Prostate gland (tissue), 2 donors: ENCODE measurements at regions not wholly inside any gene's neighbourhood (a gene's known extent, or its start where the extent isn't known, plus 50 kb on each side); places are given as distances from the start of the nearest gene placed in this dataset.

ENCODE experiments used
- DNase-seq: peaks from one replicate; pipeline ENCODE4 v3.0.0-alpha.2; 2019; ENCODE audit warnings: low spot score
- H3K27ac ChIP-seq, 2 donors: fragments of 200-600 bp; sonication (generic); 2 replicates each; pipeline ENCODE4 v1.5.1; 2017 to 2019
- H3K27me3 ChIP-seq: fragments of 200-600 bp; sonication (generic); replicated peaks from 2 replicates; pipeline ENCODE4 v1.5.1; 2019; ENCODE audit not compliant: insufficient read depth
- H3K36me3 ChIP-seq, 2 donors: fragments of 200-600 bp; sonication (generic); 1 replicate in 1 of 2; 2 replicates in 1 of 2; pipeline versions ENCODE4 v1.5.1 to v1.8.1; 2017 to 2019
- H3K4me1 ChIP-seq: fragments of 200-600 bp; sonication (generic); replicated peaks from 2 replicates; pipeline ENCODE4 v1.5.1; 2019
- H3K4me3 ChIP-seq, 2 donors: fragments of 200-600 bp; sonication (generic); 2 replicates each; pipeline ENCODE4 v1.5.1; 2017 to 2019
- H3K9me3 ChIP-seq: fragments of 200-600 bp; sonication (generic); 2 replicates; pipeline ENCODE4 v1.5.1; 2017
- POLR2A ChIP-seq: fragments of 450-650 bp; IDR thresholded peaks from one replicate; pipeline ENCODE4 v1.6.1; 2016; ENCODE audit warnings: antibody characterized with exemption, mild to moderate bottlenecking
- POLR2AphosphoS5 ChIP-seq: sonication (generic); formaldehyde crosslinking; IDR thresholded peaks from one replicate; pipeline ENCODE4 v1.6.1; 2017; ENCODE audit warnings: antibody characterized with exemption
- WGBS: methylation state at CpG from one replicate; pipeline ENCODE4 v1.1.5; 2018; 5-methylcytosine and 5-hydroxymethylcytosine counted together
- intact Hi-C: fragments of 100-400 bp; cut with DNase I; formaldehyde crosslinking; loops from one replicate; pipeline ENCODE4 v1.14.2; 2022
- TF ChIP-seq, protein P1 (sequence below), 4 experiments: fragments of 200-600 bp in 2 of 4; fragments of 450-650 bp in 2 of 4; sonication (generic) in 2 of 4; IDR thresholded peaks; 1 replicate in 3 of 4; 2 replicates in 1 of 4; pipeline ENCODE4 v1.5.1; 2016 to 2019; ENCODE audit warnings: antibody characterized with exemption in 4 of 4, mild to moderate bottlenecking in 2 of 4, moderate library complexity in 2 of 4

DNA sequence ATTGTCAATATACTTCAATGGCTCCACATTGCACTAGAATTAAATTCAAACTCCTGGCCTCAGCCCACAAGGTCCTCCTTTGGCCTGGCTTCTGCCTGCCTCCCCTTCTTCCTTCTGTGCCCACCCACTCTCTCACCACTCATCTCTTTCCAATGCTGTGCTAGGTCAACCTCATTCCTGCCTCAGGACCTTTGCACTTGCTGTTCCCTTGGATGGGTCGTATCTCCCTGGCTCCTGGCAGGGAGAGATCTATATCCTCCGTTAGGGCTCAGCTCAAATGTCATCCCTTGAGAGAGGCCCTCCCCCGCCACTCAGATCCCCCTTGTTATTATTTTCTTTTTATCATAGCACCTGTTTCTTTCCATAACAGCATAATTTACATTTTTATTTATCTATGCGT, 79.9 kb upstream of the LHX5 start:
- no peak overlapping the region for H3K4me3 ChIP-seq
- no peaks in the 10 kb centered on the region for H3K36me3 ChIP-seq
- no peaks in the 10 kb centered on the region for H3K9me3 ChIP-seq
- 91% methylated on average over 4 of the region's 4 CpGs for WGBS
- H3K27ac ChIP-seq, result no peak overlapping the region
- no peaks in the 10 kb centered on the region for H3K4me1 ChIP-seq
- TF ChIP-seq, protein P1, sequence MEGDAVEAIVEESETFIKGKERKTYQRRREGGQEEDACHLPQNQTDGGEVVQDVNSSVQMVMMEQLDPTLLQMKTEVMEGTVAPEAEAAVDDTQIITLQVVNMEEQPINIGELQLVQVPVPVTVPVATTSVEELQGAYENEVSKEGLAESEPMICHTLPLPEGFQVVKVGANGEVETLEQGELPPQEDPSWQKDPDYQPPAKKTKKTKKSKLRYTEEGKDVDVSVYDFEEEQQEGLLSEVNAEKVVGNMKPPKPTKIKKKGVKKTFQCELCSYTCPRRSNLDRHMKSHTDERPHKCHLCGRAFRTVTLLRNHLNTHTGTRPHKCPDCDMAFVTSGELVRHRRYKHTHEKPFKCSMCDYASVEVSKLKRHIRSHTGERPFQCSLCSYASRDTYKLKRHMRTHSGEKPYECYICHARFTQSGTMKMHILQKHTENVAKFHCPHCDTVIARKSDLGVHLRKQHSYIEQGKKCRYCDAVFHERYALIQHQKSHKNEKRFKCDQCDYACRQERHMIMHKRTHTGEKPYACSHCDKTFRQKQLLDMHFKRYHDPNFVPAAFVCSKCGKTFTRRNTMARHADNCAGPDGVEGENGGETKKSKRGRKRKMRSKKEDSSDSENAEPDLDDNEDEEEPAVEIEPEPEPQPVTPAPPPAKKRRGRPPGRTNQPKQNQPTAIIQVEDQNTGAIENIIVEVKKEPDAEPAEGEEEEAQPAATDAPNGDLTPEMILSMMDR (IDR thresholded peaks at IDR 0.05), result no peak
- TF ChIP-seq POLR2AphosphoS5 (no peak), POLR2A (no peak)
- intact Hi-C loops, result no loop called here
- no peak for DNase-seq
- peaks cover 2% of the 10 kb centered on the region for H3K27me3 ChIP-seq

DNA sequence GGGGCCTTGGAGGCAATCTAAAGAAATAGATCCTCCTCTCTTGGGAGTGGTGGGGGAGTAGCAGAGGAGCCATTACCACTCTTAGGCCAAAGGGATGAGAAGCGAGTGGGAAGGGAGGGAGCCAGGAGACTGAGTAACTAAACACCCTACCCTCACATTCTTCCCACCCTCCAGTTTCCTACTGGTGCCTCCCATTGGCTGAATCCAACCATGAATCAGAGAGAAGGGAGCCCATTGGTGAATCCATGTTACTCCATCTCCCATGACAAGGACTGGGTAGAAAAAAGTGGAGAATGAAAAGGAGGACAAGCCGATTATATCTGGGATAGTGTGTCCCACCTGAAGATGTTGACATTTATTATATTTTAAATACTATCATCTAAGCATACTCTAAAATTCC, 76.8 kb upstream of the LHX5 start:
- Histone ChIP-seq H3K4me3 (no peak overlapping the region), H3K27me3 (peaks cover 2% of the 10 kb centered on the region), H3K4me1 (no peaks in the 10 kb centered on the region), H3K27ac (no peak overlapping the region), H3K36me3 (no peaks in the 10 kb centered on the region), H3K9me3 (no peaks in the 10 kb centered on the region)
- no peak for DNase-seq
- no peak for TF ChIP-seq POLR2A
- no peak for TF ChIP-seq POLR2AphosphoS5
- WGBS, result 86% methylated on average over 2 of the region's 2 CpGs
- intact Hi-C loops, result no loop called here

DNA sequence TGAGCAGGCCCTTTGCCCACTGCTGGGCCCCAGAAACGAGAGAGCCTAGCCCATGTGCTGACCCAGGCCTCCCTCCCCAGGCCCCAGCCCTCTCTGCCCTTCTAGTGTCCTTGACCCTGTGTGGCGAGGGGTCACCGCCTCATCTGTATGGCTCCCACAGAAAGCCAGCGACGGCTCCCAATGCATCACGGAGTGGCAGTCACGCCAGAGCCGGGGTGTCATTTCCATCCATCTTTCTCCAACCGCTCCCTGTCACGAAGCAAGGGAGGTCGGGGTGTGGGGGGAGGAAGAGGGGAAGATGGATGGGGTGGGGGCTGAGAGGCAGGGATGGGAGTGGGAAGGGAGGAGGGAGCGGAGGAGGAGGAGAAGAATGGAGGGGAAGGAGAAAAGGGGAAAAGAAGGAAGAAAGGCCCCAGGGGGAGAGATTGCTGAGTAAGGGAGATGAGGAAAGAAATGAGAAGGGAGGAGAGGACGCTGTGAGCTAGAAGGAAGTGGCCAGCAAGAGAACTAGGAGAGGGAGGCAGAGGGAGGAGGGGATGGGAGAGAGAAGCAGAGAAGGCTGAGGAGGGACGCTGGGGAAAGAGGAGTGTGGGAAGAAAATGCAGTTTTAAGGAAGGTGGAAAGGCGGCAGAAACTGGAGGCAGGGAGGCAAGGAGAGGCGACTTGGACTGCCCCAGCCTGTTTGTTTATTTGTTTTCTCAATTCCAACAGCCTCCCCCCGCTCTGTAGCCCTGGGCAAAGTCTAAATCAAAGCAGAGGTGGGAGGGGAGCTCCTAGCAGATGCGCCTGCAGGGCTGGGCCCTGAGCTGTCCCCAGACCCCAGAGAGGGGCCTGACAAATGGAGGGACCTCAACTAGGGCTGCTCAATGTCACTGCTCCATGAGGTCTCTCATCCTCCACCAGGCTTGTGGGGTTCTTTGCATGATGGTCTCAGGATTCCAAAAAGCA, 75.5 kb upstream of the LHX5 start:
- 34% methylated on average over 18 of the region's 18 CpGs for WGBS
- no peaks in the 10 kb centered on the region for H3K9me3 ChIP-seq
- H3K4me3 ChIP-seq, result no peak overlapping the region
- no peaks in the 10 kb centered on the region for H3K36me3 ChIP-seq
- H3K27me3 ChIP-seq, result peaks cover 2% of the 10 kb centered on the region
- H3K4me1 ChIP-seq, result no peaks in the 10 kb centered on the region
- intact Hi-C loops, result no loop called here
- no peak for DNase-seq
- no peak for TF ChIP-seq POLR2AphosphoS5
- TF ChIP-seq, protein P1 (IDR thresholded peaks at IDR 0.05), result no peak
- TF ChIP-seq POLR2A, result no peak
- no peak overlapping the region for H3K27ac ChIP-seq

DNA sequence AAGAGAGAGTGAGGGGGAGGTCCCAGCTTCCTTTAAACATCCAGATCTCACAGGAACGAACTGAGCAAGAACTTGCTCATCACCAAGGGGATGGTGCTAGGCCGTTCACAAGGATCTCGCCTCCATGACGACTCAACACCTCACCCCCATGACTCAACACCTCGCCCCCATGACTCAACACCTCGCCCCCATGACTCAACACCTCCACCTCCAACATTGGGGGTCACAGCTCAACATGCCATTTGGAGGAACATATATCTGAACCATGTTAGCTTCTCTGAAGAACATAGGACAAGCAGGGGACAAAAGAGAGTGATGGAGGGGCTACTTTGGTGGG, 66.0 kb upstream of the LHX5 start:
- no peak for TF ChIP-seq POLR2A
- TF ChIP-seq, protein P1 (IDR thresholded peaks at IDR 0.05), result no peak
- TF ChIP-seq POLR2AphosphoS5, result no peak
- Histone ChIP-seq H3K9me3 (no peaks in the 10 kb centered on the region), H3K4me1 (no peaks in the 10 kb centered on the region), H3K36me3 (no peaks in the 10 kb centered on the region), H3K27ac (no peak overlapping the region), H3K27me3 (no peaks in the 10 kb centered on the region), H3K4me3 (no peak overlapping the region)
- intact Hi-C loops, result no loop called here
- no peak for DNase-seq
- 74% methylated on average over 6 of the region's 6 CpGs for WGBS

DNA sequence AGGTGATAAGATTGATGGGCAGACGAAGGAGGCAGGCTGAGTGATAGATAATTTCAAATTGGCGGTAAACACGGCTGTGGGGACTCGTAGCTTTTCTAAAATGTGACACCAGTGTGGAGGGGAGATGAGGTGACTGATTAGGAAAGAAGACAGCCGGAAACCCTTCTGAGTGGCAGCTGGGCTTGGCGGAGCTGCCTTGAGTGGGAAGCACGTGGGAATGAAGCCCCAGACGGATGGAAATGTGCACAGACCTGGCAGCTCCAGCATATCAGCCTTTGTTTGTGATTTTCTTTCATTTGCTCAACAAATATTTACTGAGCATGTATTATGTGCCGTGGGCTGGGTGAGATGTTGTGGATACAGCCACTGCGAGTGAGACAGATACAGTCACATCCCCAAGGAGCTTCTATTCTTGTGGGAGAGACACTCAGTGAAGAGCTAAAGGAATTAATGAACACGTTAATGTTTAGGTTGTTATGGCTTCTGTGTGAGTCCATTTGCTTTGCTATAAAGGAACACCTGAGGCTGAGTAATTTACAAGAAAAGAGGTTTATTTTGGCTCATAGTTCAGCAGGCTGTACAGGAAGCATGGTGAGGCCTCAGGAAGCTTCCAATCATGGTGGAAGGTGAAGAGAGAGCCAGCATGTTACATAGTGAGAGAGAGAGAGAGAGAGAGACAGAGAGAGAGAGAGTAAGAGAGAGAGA, 65.5 kb upstream of the LHX5 start:
- WGBS, result 53% methylated on average over 11 of the region's 11 CpGs

More for the DNA sequence above, 65.5 kb upstream of the LHX5 start:
- H3K4me3 ChIP-seq, result no peak overlapping the region
- DNase-seq, result no peak
- H3K36me3 ChIP-seq, result no peaks in the 10 kb centered on the region
- no peaks in the 10 kb centered on the region for H3K4me1 ChIP-seq
- no peaks in the 10 kb centered on the region for H3K27me3 ChIP-seq
- no peak overlapping the region for H3K27ac ChIP-seq
- intact Hi-C loops, result no loop called here
- no peaks in the 10 kb centered on the region for H3K9me3 ChIP-seq
- TF ChIP-seq, protein P1 (IDR thresholded peaks at IDR 0.05), result no peak
- TF ChIP-seq POLR2AphosphoS5, result no peak
- TF ChIP-seq POLR2A, result no peak
